HepG2 (cell line): ENCODE measurements at regions not wholly inside any gene's neighbourhood (a gene's known extent, or its start where the extent isn't known, plus 50 kb on each side); places are given as distances from the start of the nearest gene placed in this dataset.

Source experiments
- ATAC-seq: fragments of 200-7000 bp; cut with Tn5 transposase; 3 replicates; pipeline ENCODE4 v1.9.1; 2020; ENCODE audit warnings: mild to moderate bottlenecking, moderate library complexity
- BruUV-seq: library from RNA; stranded (reverse); fragments of 400-500 nt; replicated peaks from 2 replicates; lab custom pipeline; 2021; lab: Mats Ljungman, UMichigan
- CTCF ChIA-PET: fragments of 300-600 bp; formaldehyde crosslinking; extraction: SDS; loops from one replicate; lab custom pipeline; 2021; ENCODE audit warnings: low total read pairs, inconsistent platforms, low intra/inter-chr PET ratio; lab: Yijun Ruan, JAX
- POLR2A ChIA-PET: fragments of 350-600 bp; sonication (Branson Sonifier 250); formaldehyde crosslinking; loops from one replicate; lab custom pipeline; 2020; ENCODE audit warnings: antibody characterized with exemption, inconsistent platforms; lab: Yijun Ruan, JAX
- DNase-seq: peaks from one replicate; pipeline ENCODE4 v3.0.0-alpha.2; 2015; ENCODE audit warnings: low spot score
- FAIRE-seq: peaks from 3 replicates; lab custom pipeline; 2011; peaks lifted over from hg19 to GRCh38; lab: Jason Lieb, UNC
- H2AFZ ChIP-seq: one replicate; pipeline ENCODE4 v1.6.1; 2011; ENCODE audit warnings: low read length, inconsistent platforms
- H3K27ac ChIP-seq: fragments of 300-600 bp; 3 replicates; pipeline ENCODE4 v1.8.0; 2011; ENCODE audit warnings: mixed run types, mild to moderate bottlenecking, mixed read lengths, low read length, inconsistent platforms; ENCODE audit not compliant: insufficient read depth; ENCODE audit errors: extremely low read length
- H3K27me3 ChIP-seq, 2 experiments: fragments of 200-600 bp in 1 of 2; 2 replicates in 1 of 2; 3 replicates in 1 of 2; pipeline versions ENCODE4 v1.6.0 to v1.8.0; 2011; ENCODE audit warnings: low read length in 2 of 2, mild to moderate bottlenecking in 2 of 2, moderate library complexity in 2 of 2, inconsistent platforms in 1 of 2; ENCODE audit not compliant: insufficient read depth in 2 of 2, control insufficient read depth in 1 of 2
- H3K36me3 ChIP-seq, 2 experiments: fragments of 200-600 bp in 1 of 2; replicated peaks in 1 of 2; 2 replicates in 1 of 2; 3 replicates in 1 of 2; pipeline versions ENCODE4 v1.5.1 to v1.8.0; 2011; ENCODE audit warnings: low read length in 2 of 2, inconsistent platforms in 1 of 2; ENCODE audit not compliant: insufficient read depth in 2 of 2, control insufficient read depth in 1 of 2
- H3K4me1 ChIP-seq: 2 replicates; pipeline ENCODE4 v1.5.1; 2012; ENCODE audit warnings: low read length, inconsistent platforms; ENCODE audit not compliant: insufficient read depth
- H3K4me2 ChIP-seq: 2 replicates; pipeline ENCODE4 v1.6.0; 2011; ENCODE audit warnings: low read depth, low read length, inconsistent platforms
- H3K4me3 ChIP-seq, 3 experiments: fragments of 200-600 bp in 1 of 3; sonication (generic), shearing (Covaris generic) in 1 of 3; replicated peaks in 1 of 3; 2 replicates each; pipeline ENCODE4 v1.5.1; 2011 to 2016; ENCODE audit warnings: low read length in 3 of 3, inconsistent platforms in 2 of 3, low read depth in 2 of 3, mild to moderate bottlenecking in 2 of 3, control low read depth in 1 of 3, mixed read lengths in 1 of 3; ENCODE audit not compliant: insufficient read depth in 1 of 3
- H3K79me2 ChIP-seq: one replicate; pipeline ENCODE4 v1.6.1; 2011; ENCODE audit warnings: low read length, inconsistent platforms; ENCODE audit not compliant: insufficient read depth
- H3K9ac ChIP-seq: 2 replicates; pipeline ENCODE4 v1.6.0; 2011; ENCODE audit warnings: mild to moderate bottlenecking, low read depth, low read length, inconsistent platforms; ENCODE audit not compliant: insufficient read depth
- H3K9me3 ChIP-seq: 2 replicates; pipeline ENCODE4 v1.5.1; 2012; ENCODE audit warnings: mild to moderate bottlenecking, low read length
- H4K20me1 ChIP-seq: 2 replicates; pipeline ENCODE4 v1.6.0; 2011; ENCODE audit warnings: inconsistent platforms, mild to moderate bottlenecking, low read length, moderate library complexity; ENCODE audit not compliant: insufficient read depth
- CREB1 ChIP-seq, 2 experiments: fragments of 450-650 bp in 1 of 2; IDR thresholded peaks; 2 replicates each; pipeline ENCODE4 v1.6.1; 2016 to 2017; ENCODE audit warnings: control low read depth in 1 of 2, mild to moderate bottlenecking in 1 of 2, missing compliant biosample characterization in 1 of 2, missing genetic modification characterization in 1 of 2
- DBP ChIP-seq: sonication (generic); formaldehyde crosslinking; IDR thresholded peaks from 2 replicates; pipeline ENCODE4 v1.4.0; 2020; ENCODE audit warnings: missing genetic modification reagents; ENCODE audit errors: not compliant biosample characterization
- HMGXB3 ChIP-seq: sonication (generic); formaldehyde crosslinking; IDR thresholded peaks from 2 replicates; pipeline ENCODE4 v1.4.0; 2020; ENCODE audit warnings: missing genetic modification reagents, borderline replicate concordance
- IKZF4 ChIP-seq: sonication (generic); formaldehyde crosslinking; IDR thresholded peaks from 2 replicates; pipeline ENCODE4 v1.5.1; 2020; ENCODE audit warnings: borderline replicate concordance, mild to moderate bottlenecking, low read depth, missing genetic modification reagents; ENCODE audit errors: not compliant biosample characterization
- MYNN ChIP-seq: sonication (generic); formaldehyde crosslinking; IDR thresholded peaks from 2 replicates; pipeline ENCODE4 v1.4.0; 2020; ENCODE audit warnings: mild to moderate bottlenecking, low read depth, missing genetic modification reagents
- PCBP2 ChIP-seq: fragments of 200-400 bp; formaldehyde crosslinking; optimal IDR thresholded peaks from 2 replicates; pipeline ENCODE3; 2018; ENCODE audit warnings: low read length, low read depth; ENCODE audit not compliant: poor library complexity, severe bottlenecking
- SALL1 ChIP-seq: sonication (generic); formaldehyde crosslinking; IDR thresholded peaks from 2 replicates; pipeline ENCODE4 v1.8.0; 2022; ENCODE audit warnings: mild to moderate bottlenecking, missing genetic modification reagents
- TSC22D2 ChIP-seq: sonication (generic); formaldehyde crosslinking; IDR thresholded peaks from 2 replicates; pipeline ENCODE4 v1.5.1; 2020; ENCODE audit warnings: missing genetic modification reagents, mild to moderate bottlenecking, borderline replicate concordance
- YEATS2 ChIP-seq: sonication (generic); formaldehyde crosslinking; IDR thresholded peaks from 2 replicates; pipeline ENCODE4 v1.4.0; 2020; ENCODE audit warnings: missing genetic modification reagents, borderline replicate concordance
- ZBTB44 ChIP-seq: sonication (generic); formaldehyde crosslinking; IDR thresholded peaks from 2 replicates; pipeline ENCODE4 v1.4.0; 2020; ENCODE audit warnings: missing genetic modification reagents
- ZFAT ChIP-seq: sonication (generic); formaldehyde crosslinking; conservative IDR thresholded peaks from 2 replicates; pipeline ENCODE4 v1.8.1; 2023; ENCODE audit warnings: missing genetic modification reagents, inconsistent platforms
- ZNF260 ChIP-seq: sonication (generic); formaldehyde crosslinking; IDR thresholded peaks from 2 replicates; pipeline ENCODE4 v1.4.0; 2020; ENCODE audit warnings: missing genetic modification reagents, low read depth, mild to moderate bottlenecking, borderline replicate concordance
- ZNF317 ChIP-seq: sonication (generic); formaldehyde crosslinking; IDR thresholded peaks from 2 replicates; pipeline ENCODE4 v1.5.0; 2020; ENCODE audit warnings: mild to moderate bottlenecking, missing genetic modification reagents
- ZNF501 ChIP-seq: sonication (generic); formaldehyde crosslinking; IDR thresholded peaks from 2 replicates; pipeline ENCODE4 v1.5.1; 2020; ENCODE audit warnings: mild to moderate bottlenecking, moderate library complexity, missing genetic modification reagents
- ZNF660 ChIP-seq: sonication (generic); formaldehyde crosslinking; IDR thresholded peaks from 2 replicates; pipeline ENCODE4 v1.5.1; 2020; ENCODE audit warnings: mild to moderate bottlenecking, low read depth, missing genetic modification reagents, borderline replicate concordance
- ZNF879 ChIP-seq: sonication (generic); formaldehyde crosslinking; IDR thresholded peaks from 2 replicates; pipeline ENCODE4 v1.8.1; 2023; ENCODE audit warnings: missing genetic modification reagents
- WGBS: methylation state at CpG from one replicate; pipeline ENCODE4 v1.1.6; 2017; ENCODE audit warnings: low lambda C conversion rate; 5-methylcytosine and 5-hydroxymethylcytosine counted together
- in situ Hi-C: cut with HindIII; loops from 2 replicates; pipeline ENCODE4 v1.10.0; 2017; ENCODE audit warnings: low pct_unique_long_range_greater_than_20kb; ENCODE audit not compliant: extremely low pct_ligation_motif_present
- intact Hi-C: fragments of 100-400 bp; cut with micrococcal nuclease; formaldehyde crosslinking; loops from one replicate; pipeline ENCODE4 v1.10.0; 2022; ENCODE audit not compliant: unreplicated experiment

- no peak for TF ChIP-seq HMGXB3
- no peak for TF ChIP-seq ZFAT
- no peak for TF ChIP-seq ZNF317 (CRISPR knock-in tag)
Measured at GRCh38 chr10:43702213-43702935, 53.7 kb upstream of the ZNF32 start (continued).

- FAIRE-seq, result no peak
- no peaks in the 10 kb centered on the region for H3K79me2 ChIP-seq
- H3K9me3 ChIP-seq, result no peaks in the 10 kb centered on the region
- H3K4me1 ChIP-seq, result no peaks in the 10 kb centered on the region
- BruUV-seq, result no TSS peak
- intact Hi-C loops, result no loop called here
- no peak overlapping the region for H3K27ac ChIP-seq
- H4K20me1 ChIP-seq, result no peaks in the 10 kb centered on the region
- no peaks in the 10 kb centered on the region for H3K36me3 ChIP-seq
- in situ Hi-C loops, result no loop called here
- no peak overlapping the region for H2AFZ ChIP-seq
- POLR2A ChIA-PET, result no interaction called here
- WGBS, result 50% methylated on average over 7 of the region's 7 CpGs
- no peak for TF ChIP-seq CREB1 (IDR thresholded peaks at IDR 0.05)
- no peak for TF ChIP-seq CREB1 (CRISPR knock-in tag; IDR thresholded peaks at IDR 0.05)
- no peak for TF ChIP-seq ZNF501 (CRISPR knock-in tag)
- no peak for TF ChIP-seq ZNF660 (CRISPR knock-in tag)
- TF ChIP-seq SALL1, result no peak
- TF ChIP-seq DBP, result no peak
- no peak for TF ChIP-seq ZBTB44
- TF ChIP-seq IKZF4 (CRISPR knock-in tag), result no peak
- TF ChIP-seq ZNF879 (CRISPR knock-in tag), result no peak
- no peak for TF ChIP-seq MYNN
- no peak for TF ChIP-seq TSC22D2 (CRISPR knock-in tag)
- TF ChIP-seq YEATS2 (CRISPR knock-in tag), result no peak
- no peak for TF ChIP-seq PCBP2
- TF ChIP-seq ZNF260 (CRISPR knock-in tag), result no peak
- TF ChIP-seq, all 625 proteins: peak for 0
- no peak overlapping the region for H3K4me2 ChIP-seq
- DNase-seq (no peak), ATAC-seq (no peak)
- CTCF ChIA-PET, result no interaction called here
- peaks cover 3 to 6% of the 10 kb centered on the region in 2 experiments; a peak in 3 of 5 replicates for H3K27me3 ChIP-seq
- H3K9ac ChIP-seq, result no peak overlapping the region
- H3K4me3 ChIP-seq, result no peak overlapping the region
Measured at GRCh38 chr10:43701295-43701694, 52.6 kb upstream of the ZNF32 start.
